NCI-H526 treated with DMSO at 0.1 percent for 48 hours (cell line): ENCODE measurements at regions not wholly inside any gene's neighbourhood (a gene's known extent, or its start where the extent isn't known, plus 50 kb on each side); places are given as distances from the start of the nearest gene placed in this dataset.

Experiments used
- DNase-seq: peaks from one replicate; lab custom pipeline; 2025; lab: John Stamatoyannopoulos, UW

GRCh38 chr14:31965735-31966598 is 111.1 kb upstream of the ARHGAP5 start:
- no peak for DNase-seq

DNA sequence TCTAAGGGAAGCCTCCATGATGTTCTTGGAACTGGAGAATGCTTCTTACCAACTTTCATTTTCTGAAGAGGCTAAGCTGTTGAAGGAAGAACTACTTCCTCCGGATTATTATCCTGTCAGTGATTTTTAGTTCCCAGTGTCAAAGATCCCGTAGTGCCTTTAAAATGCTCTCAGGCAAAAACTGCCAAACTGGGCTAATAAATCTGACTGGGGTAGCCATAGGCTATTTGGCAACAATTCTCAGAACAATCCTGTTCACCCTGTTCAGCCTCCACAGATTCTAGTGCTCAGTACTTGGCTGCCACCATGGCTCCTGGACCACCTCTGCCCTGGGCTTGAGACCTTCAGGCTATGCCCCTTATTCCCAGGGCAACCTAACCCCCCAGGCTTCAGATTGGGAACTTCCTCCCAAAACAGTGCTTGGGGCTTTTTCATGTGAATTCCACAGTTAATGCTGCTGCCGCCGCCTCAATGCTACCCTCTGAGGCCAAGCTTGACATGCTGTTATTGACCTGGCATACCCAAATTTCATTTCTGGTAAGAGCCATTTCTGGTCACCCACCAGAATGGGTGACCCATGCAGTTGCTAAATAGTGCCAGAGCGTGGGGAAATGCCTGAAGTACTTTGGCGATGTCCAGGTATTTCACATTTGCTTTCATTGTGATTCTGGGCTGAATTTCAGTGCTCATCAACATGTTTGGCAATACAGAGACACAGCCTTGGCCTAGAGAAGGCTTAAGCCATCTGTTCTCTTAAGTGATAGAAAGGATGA is 110.0 kb upstream of the ARHGAP5 start:
- DNase-seq: no peak

- no peak for DNase-seq
Measured at GRCh38 chr14:31967669-31967975, 109.5 kb upstream of the ARHGAP5 start.

- DNase-seq: no peak
Measured at GRCh38 chr14:31968107-31968810, 108.8 kb upstream of the ARHGAP5 start.

DNA sequence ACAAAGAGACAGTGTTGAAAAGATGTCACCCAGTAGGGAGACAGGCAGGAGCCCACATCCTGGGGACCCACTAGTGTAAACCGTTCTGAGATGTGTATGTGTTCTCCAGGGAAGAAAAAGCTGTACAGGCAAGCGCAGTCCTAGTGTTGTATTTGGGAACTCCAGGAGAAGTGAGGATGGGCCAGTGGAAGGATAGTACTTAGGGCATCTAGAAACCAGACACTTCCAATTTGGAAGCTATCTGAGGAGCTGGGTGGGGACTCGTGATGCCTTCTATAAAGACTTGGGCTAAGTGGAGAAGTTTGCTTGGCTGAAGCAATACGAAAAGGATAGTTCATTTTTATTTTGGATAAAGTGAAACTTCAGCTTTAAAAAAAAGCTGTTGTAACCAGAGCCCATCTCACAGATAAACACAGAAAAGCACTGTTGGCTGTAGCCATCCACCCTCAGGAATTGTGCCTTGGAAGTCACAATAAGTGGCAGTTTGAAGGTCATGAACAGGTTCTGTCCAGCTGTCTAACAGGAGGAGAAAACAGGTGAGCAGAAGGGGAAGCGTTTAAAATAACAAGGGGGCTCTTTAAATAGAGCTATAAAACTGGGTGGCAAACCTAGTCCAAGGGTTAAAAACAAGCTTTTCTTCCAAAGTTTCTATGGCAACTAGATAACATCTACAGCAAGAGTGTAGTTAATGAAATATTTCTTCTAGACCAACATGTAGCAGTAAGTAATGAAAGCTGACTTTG is 108.0 kb upstream of the ARHGAP5 start:
- DNase-seq: no peak

- no peak for DNase-seq
Measured at GRCh38 chr14:31969699-31970240, 107.3 kb upstream of the ARHGAP5 start.

DNA sequence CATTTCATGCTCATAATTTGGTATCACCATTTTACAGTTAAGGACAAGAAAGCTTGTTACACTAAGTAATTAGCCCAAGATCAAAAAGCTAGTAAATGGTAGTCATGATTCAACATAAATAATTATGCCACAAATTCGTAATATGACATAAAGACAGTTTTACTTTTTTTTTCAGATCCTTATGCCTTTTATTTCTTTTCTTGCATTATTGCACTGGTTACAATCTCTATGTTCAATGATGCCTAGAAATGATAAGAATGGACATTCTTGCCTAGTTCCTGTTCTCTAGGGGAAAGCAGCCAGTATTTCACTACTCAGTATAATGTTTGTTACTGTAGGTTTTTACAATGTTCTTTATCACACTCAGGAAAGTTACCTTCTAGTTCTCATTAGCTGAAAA is 106.4 kb upstream of the ARHGAP5 start:
- DNase-seq: no peak

- DNase-seq: no peak
Measured at GRCh38 chr14:31971612-31972011, 105.5 kb upstream of the ARHGAP5 start.

GRCh38 chr14:31977001-31977556 is 100.0 kb upstream of the ARHGAP5 start:
- no peak for DNase-seq

DNA sequence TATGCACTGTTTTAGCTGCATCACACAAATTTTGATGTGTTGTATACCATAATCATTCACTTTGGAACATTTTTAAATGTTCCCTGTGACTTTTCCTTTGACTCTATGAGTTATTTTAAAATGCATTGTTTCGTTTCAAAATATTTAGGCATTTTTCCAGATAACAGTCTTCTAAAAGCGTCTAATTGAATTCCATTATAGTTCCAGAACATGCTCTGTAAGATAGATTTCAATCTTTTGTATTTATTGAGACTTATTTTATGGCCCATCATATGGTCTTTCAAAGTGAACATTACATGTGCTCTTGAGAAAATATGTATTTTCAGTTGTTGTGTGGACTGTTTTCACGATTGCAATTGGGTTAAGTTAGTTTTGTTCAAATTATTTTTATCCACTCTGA is 98.7 kb upstream of the ARHGAP5 start:
- DNase-seq: no peak

GRCh38 chr14:31982642-31983041 is 94.5 kb upstream of the ARHGAP5 start:
- no peak for DNase-seq

- DNase-seq: no peak
Measured at GRCh38 chr14:31986405-31986804, 90.7 kb upstream of the ARHGAP5 start.

- DNase-seq: no peak
Measured at GRCh38 chr14:31987721-31988120, 89.4 kb upstream of the ARHGAP5 start.

GRCh38 chr14:31988244-31988643 is 88.9 kb upstream of the ARHGAP5 start:
- no peak for DNase-seq

GRCh38 chr14:31990183-31990857 is 86.8 kb upstream of the ARHGAP5 start:
- no peak for DNase-seq

GRCh38 chr14:31990926-31991572 is 86.1 kb upstream of the ARHGAP5 start:
- no peak for DNase-seq

GRCh38 chr14:31992011-31992447 is 85.1 kb upstream of the ARHGAP5 start:
- no peak for DNase-seq

DNA sequence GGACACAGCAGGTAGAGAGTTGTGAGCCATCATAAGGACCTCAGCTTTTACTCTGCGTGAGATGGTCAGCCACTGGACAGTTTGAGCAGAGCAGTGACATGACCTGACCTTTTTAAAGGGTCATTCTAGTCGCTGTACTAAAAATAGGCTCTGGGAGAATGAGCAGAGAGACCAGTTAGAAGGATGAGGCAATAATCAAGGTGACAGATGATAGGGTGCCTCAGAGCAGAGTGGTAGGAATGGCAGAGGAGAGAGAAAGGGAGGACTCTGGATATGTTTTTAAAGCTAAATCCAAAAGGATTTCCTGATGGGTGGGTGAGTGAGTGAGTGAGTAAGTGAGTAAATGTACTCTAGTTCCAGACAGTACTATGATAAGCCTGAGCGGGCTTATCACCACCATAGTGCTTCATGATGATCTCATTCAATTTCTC is 83.6 kb upstream of the ARHGAP5 start:
- no peak for DNase-seq

- DNase-seq: no peak
Measured at GRCh38 chr14:31994391-31995033, 82.6 kb upstream of the ARHGAP5 start.

GRCh38 chr14:32003585-32003984 is 73.5 kb upstream of the ARHGAP5 start:
- no peak for DNase-seq
